HG03521 (cell line): ENCODE measurements at regions not wholly inside any gene's neighbourhood (a gene's known extent, or its start where the extent isn't known, plus 50 kb on each side); places are given as distances from the start of the nearest gene placed in this dataset.

Experiments
- ATAC-seq: cut with Tn5 transposase; IDR thresholded peaks from one replicate; pipeline ENCODE4 v1.9.1; 2021; ENCODE audit warnings: mild to moderate bottlenecking, moderate library complexity; ENCODE audit not compliant: unreplicated experiment

GRCh38 chr3:182527745-182528144 lies 265.6 kb upstream of the ATP11B start:
- ATAC-seq = no peak

DNA sequence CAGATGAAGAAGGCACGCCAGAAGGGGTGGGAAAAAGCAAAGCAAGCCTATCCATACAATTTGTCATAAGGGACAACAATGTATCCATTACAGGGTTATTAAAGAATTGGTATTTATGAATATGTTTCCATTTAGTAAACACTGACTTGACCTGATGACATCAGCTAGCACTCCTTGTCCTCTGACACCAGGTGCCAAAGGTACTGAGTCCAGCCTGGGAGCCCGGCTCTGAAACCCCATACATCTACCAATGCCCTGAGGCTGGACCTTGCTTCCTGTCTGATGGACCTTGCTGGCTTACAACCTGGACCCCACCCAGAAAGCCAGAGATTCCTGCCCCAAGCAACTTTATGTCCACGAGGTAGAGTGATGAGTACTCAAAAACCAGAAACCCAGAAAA lies 263.0 kb upstream of the ATP11B start:
- no peak for ATAC-seq

GRCh38 chr3:182533394-182533793 lies 259.9 kb upstream of the ATP11B start:
- no peak for ATAC-seq

- ATAC-seq = no peak
Measured at GRCh38 chr3:182544542-182544941, 248.8 kb upstream of the ATP11B start.

DNA sequence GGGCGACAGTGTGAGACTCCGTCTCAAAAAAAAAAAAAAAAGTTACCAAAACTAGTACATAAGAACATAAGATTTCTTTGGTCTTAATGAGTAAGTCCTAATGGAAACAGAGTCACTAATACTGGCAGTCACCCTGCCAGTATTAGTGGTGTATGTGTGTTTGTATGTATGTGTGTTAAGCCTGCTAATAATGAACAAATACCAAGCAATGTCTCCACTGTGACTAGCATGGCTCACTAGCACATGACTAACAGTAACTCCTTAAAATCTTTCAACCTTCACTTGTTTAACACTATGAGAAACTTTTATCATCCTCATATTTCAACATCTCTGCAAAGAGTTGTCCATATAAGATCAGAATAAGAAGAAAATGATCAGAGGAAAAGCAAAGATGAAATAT lies 231.0 kb upstream of the ATP11B start:
- no peak for ATAC-seq

DNA sequence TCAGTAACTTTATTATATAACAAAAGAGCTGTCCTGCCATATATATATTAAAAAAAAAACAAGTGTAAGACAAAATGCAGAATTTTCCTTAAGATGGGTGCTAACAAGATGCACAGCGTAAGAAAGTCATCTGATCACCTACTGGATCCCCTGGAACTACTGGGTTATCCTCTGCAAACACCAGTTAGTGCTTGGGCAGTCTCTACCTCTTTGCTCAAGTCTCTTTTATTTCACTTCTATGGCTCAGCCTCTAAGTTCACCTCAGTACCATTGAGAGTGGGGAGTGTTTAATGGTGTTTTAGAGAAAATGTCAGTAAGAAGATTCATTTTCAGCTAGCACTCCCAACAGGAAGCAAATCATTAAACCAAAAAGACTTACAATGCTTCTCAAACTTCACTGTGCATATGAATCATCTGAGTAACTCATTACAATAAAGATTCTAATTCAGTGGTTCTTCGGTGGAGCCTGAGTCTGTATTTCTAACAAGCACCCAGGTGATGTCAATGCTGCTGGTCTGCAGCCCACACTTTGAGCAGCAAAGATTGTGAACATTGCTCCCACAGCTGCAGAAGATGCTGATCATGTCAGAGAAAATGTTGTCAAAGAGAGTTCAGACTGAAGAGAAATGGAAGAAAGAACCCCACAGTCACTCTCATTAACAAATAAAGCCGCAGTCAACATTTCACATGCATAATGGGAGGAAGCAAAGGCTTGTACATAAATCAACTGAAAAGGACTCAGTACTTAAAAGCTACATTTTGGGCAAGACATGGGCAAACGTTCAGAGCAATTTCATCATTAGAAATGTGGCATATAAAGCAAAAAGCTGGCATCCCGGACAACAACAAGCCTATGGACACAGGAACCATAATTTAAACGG lies 227.1 kb upstream of the ATP11B start:
- ATAC-seq = no peak

DNA sequence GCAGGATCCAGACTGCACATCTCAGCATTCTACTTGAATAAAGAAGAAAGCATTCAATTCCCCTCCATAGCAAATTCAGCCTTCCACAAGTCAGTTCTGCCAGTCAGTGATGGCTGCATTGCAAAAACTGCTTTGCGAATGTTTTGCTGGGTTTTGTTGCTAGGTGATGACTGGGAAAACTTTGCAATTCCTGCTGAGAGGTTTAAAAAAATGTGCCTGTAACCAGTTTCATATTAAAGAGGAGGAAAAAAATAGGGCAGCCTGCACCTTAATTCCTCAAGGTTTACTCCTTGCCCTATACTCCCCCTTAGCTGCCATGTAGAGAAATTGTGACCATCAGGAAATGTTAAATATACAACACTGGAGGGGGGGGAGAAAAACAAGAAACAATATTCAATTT lies 225.6 kb upstream of the ATP11B start:
- no peak for ATAC-seq

DNA sequence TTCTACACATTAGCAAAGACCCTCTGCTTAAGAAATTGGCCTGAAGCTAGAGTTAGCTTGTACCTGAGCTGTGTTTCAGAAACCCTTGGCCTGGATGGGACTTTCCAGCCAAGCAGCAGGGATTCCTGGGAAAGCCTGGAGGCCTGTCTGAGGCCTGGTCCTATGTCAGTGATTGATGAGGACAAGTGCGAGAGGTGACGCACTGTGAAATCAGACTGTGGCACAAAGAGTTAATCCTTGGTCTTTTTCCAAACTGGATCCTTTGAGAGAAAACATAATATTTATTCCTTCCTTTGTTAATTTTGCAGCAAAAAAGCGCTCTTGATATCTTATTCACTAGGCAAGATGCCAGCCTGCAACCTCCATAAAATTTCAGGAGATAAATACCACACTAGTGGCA lies 225.0 kb upstream of the ATP11B start:
- no peak for ATAC-seq

- ATAC-seq = no peak
Measured at GRCh38 chr3:182568876-182569275, 224.4 kb upstream of the ATP11B start.

DNA sequence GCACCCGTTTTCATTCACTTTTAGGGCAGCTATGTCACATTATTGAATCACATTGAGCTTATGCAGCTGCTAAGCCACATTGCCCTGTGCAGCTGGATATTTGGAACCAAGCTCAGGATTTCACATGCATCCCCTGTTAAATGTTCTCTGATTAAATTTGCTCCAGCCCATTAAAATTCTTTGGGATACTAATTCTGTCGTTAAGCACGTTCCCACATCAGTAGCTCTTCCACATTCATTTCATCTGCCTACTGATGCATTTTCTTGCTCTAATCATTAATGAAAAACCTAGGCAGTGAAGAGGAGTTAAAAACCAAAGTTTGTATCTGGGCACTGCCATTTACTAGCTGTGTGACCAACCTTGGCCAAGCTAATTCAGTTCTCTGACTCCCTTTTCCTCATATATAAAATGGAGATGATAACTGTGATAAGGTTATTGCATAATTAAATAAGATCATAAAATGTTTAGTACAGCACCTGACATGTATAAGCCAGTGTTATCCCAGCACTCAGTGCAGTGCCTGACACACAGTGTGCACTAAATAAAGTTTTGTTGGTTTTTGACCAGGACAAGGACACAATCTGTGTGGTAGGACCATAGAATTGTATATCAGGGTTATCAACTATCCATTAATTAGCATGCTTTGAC lies 222.2 kb upstream of the ATP11B start:
- ATAC-seq = no peak

- ATAC-seq = no peak
Measured at GRCh38 chr3:182575941-182576340, 217.4 kb upstream of the ATP11B start.

DNA sequence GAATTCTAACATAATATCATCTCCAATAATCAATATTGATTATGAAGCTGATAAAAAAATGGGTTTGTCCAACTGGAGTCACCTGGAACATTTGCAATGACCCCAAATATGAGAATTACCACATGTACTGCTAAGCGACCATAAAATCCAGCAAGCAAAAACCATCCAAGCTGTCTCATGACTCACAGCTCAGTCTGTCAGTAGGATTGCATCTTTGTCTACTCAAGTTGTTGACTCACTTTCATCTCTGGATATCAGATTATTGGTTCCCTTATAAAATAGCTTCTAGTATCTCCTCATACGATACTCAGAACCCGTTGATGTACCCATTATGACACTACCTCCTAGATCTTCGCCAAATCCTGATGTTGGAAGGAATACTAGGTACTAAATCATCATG lies 209.8 kb upstream of the ATP11B start:
- ATAC-seq = no peak

- ATAC-seq = no peak
Measured at GRCh38 chr3:182585532-182586150, 207.7 kb upstream of the ATP11B start.

- ATAC-seq = no peak
Measured at GRCh38 chr3:182592747-182593146, 200.6 kb upstream of the ATP11B start.

GRCh38 chr3:182596676-182597410 lies 196.5 kb upstream of the ATP11B start:
- ATAC-seq = no peak

- ATAC-seq = no peak
Measured at GRCh38 chr3:182597621-182598041, 195.7 kb upstream of the ATP11B start.

GRCh38 chr3:182601597-182601996 lies 191.7 kb upstream of the ATP11B start:
- no peak for ATAC-seq

GRCh38 chr3:182603501-182603900 lies 189.8 kb upstream of the ATP11B start:
- ATAC-seq = no peak

GRCh38 chr3:182605882-182606611 lies 187.3 kb upstream of the ATP11B start:
- ATAC-seq = no peak

- ATAC-seq = no peak
Measured at GRCh38 chr3:182606905-182607504, 186.3 kb upstream of the ATP11B start.
